ENCODE measurements at regions not wholly inside any gene's neighbourhood (a gene's known extent, or its start where the extent isn't known, plus 50 kb on each side); places are given as distances from the start of the nearest gene placed in this dataset.
"Not testable (repeated sequence)": the region's sequence is repeated elsewhere in the genome, so short reads cannot be mapped to it uniquely, and the experiment has no call there.

- no peak for DNase-seq (ENCODE audit: low read depth in 2 of 2)
These were observed 795.4 kb downstream of the IGSF11 start for GRCh38 chr3:118239253-118239652.

- DNase-seq (ENCODE audit: low read depth in 2 of 2) = no peak
These were observed 789.9 kb downstream of the IGSF11 start for GRCh38 chr3:118244761-118245160.

- no peak for DNase-seq (ENCODE audit: low read depth in 2 of 2)
These were observed 789.3 kb downstream of the IGSF11 start for GRCh38 chr3:118245312-118245711.

- not testable (repeated sequence) for DNase-seq (ENCODE audit: low read depth in 2 of 2)
These were observed 775.8 kb downstream of the IGSF11 start for GRCh38 chr3:118258850-118259249.

GRCh38 chr3:118262800-118263402 is 771.7 kb downstream of the IGSF11 start:
- DNase-seq (ENCODE audit: low read depth in 2 of 2) = no peak

- no peak for DNase-seq (ENCODE audit: low read depth in 2 of 2)
These were observed 767.1 kb downstream of the IGSF11 start for GRCh38 chr3:118267588-118267987.

GRCh38 chr3:118269537-118270125 is 765.0 kb downstream of the IGSF11 start:
- DNase-seq (ENCODE audit: low read depth in 2 of 2) = no peak

- DNase-seq (ENCODE audit: low read depth in 2 of 2) = no peak
These were observed 761.7 kb downstream of the IGSF11 start for GRCh38 chr3:118272991-118273390.

GRCh38 chr3:118277814-118278213 is 756.8 kb downstream of the IGSF11 start:
- DNase-seq (ENCODE audit: low read depth in 2 of 2) = no peak

GRCh38 chr3:118292841-118293240 is 741.8 kb downstream of the IGSF11 start:
- no peak for DNase-seq (ENCODE audit: low read depth in 2 of 2)

GRCh38 chr3:118298133-118298532 is 736.5 kb downstream of the IGSF11 start:
- no peak for DNase-seq (ENCODE audit: low read depth in 2 of 2)

GRCh38 chr3:118304557-118304956 is 730.1 kb downstream of the IGSF11 start:
- no peak for DNase-seq (ENCODE audit: low read depth in 2 of 2)

GRCh38 chr3:118332699-118333098 is 701.9 kb downstream of the IGSF11 start:
- no peak for DNase-seq (ENCODE audit: low read depth in 2 of 2)

GRCh38 chr3:118337649-118338048 is 697.0 kb downstream of the IGSF11 start:
- no peak for DNase-seq (ENCODE audit: low read depth in 2 of 2)

GRCh38 chr3:118347396-118348168 is 687.1 kb downstream of the IGSF11 start:
- no peak for DNase-seq (ENCODE audit: low read depth in 2 of 2)

GRCh38 chr3:118348169-118348557 is 686.5 kb downstream of the IGSF11 start:
- DNase-seq (ENCODE audit: low read depth in 2 of 2) = no peak

GRCh38 chr3:118354556-118354955 is 680.1 kb downstream of the IGSF11 start:
- DNase-seq (ENCODE audit: low read depth in 2 of 2) = no peak

GRCh38 chr3:118369892-118370491 is 664.7 kb downstream of the IGSF11 start:
- DNase-seq (ENCODE audit: low read depth in 2 of 2) = no peak

GRCh38 chr3:118380576-118380975 is 654.1 kb downstream of the IGSF11 start:
- DNase-seq (ENCODE audit: low read depth in 2 of 2) = no peak

- no peak for DNase-seq (ENCODE audit: low read depth in 2 of 2)
These were observed 638.2 kb downstream of the IGSF11 start for GRCh38 chr3:118396491-118396890.

GRCh38 chr3:118400086-118400485 is 634.6 kb downstream of the IGSF11 start:
- DNase-seq (ENCODE audit: low read depth in 2 of 2) = no peak

GRCh38 chr3:118400886-118401285 is 633.8 kb downstream of the IGSF11 start:
- DNase-seq (ENCODE audit: low read depth in 2 of 2) = no peak

- no peak for DNase-seq (ENCODE audit: low read depth in 2 of 2)
These were observed 632.8 kb downstream of the IGSF11 start for GRCh38 chr3:118401887-118402286.
